ENCODE measurements at regions not wholly inside any gene's neighbourhood (a gene's known extent, or its start where the extent isn't known, plus 50 kb on each side); places are given as distances from the start of the nearest gene placed in this dataset.

DNA sequence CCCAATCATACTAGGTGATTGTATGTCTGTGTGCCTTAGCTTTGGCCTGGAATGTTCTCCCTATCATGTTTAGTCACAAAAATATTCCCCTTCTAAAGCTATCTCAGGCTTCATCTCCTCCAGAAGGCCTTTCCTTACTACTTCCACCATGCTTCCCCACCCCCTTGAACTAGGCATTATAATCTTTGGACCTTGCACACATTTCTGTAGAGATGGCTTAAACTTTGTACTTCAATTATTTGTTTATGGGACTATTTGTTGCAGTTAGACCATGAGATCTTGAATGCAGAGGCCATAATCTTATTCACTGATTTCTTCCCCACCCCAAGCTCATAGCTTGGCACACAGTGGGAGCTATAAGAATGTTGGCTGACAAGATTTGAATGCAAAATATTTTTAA, 262.0 kb upstream of the EDA2R start:
- intact Hi-C loops (cut with DNase I), result no loop called here
- no peaks in the 10 kb centered on the region for H3K9me3 ChIP-seq
- H3K27ac ChIP-seq, result no peak overlapping the region
- H3K27me3 ChIP-seq, result no peaks in the 10 kb centered on the region
- TF ChIP-seq CTCF (IDR thresholded peaks at IDR 0.05) (no peak), POLR2A (IDR thresholded peaks at IDR 0.05) (no peak)
- H3K4me3 ChIP-seq, result no peak overlapping the region
- no peak for ATAC-seq
- no peak for DNase-seq
- H3K4me1 ChIP-seq, result no peaks in the 10 kb centered on the region
- H3K36me3 ChIP-seq (replicated peaks in 1 of 2; ENCODE audit: insufficient read depth in 1 of 2, low read depth in 2 of 2), result no peaks in the 10 kb centered on the region

DNA sequence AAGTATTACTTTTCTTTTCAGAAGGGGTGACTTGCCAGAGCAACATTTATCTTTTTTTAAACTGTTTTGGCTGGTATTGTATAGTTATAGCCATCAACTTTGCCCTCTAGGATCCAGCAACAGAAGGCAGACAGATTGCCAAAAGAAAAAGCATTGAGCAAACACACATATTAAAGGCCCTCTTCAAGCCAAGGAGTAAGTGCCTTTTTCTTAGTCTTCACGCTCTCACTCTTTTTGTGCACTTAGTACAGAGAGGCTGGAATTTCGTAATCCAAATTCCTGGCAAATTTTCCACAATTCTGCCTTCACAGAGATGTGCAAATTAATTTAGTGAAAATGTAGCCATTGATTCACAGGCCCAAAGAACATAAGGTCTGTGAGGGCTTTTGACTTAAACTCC, 253.1 kb upstream of the EDA2R start:
- DNase-seq, result no peak
- Histone ChIP-seq H3K36me3 (replicated peaks in 1 of 2; ENCODE audit: insufficient read depth in 1 of 2, low read depth in 2 of 2) (no peaks in the 10 kb centered on the region), H3K27me3 (no peaks in the 10 kb centered on the region), H3K9me3 (no peaks in the 10 kb centered on the region), H3K27ac (no peak overlapping the region), H3K4me3 (no peak overlapping the region), H3K4me1 (no peaks in the 10 kb centered on the region)
- TF ChIP-seq CTCF (IDR thresholded peaks at IDR 0.05) (no peak), POLR2A (IDR thresholded peaks at IDR 0.05) (no peak)
- WGBS, 2 donors, result 53 to 57% methylated on average over 2 of the region's 2 CpGs
- ATAC-seq, result no peak
- intact Hi-C loops (cut with DNase I), result no loop called here

DNA sequence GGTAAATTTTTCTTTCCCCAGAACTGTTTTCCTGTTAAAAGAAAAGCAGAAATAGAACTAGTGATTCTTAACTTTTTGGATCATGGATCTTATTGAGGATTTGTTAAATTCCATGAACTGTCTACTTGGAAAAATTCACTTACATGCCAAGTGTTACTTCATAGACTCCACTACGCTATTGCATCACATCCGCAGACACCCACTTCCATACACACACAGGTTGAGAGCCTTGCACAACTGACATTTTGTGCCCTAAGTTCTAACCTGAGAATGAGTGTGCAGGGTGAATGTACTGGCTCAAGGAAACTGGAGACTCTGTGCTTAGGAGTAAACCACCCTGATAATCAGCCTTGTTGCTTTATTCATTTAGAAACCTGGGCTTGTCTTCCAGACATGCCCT, 250.5 kb upstream of the EDA2R start:
- DNase-seq, result no peak
- H3K36me3 ChIP-seq (replicated peaks in 1 of 2; ENCODE audit: insufficient read depth in 1 of 2, low read depth in 2 of 2), result no peaks in the 10 kb centered on the region

DNA sequence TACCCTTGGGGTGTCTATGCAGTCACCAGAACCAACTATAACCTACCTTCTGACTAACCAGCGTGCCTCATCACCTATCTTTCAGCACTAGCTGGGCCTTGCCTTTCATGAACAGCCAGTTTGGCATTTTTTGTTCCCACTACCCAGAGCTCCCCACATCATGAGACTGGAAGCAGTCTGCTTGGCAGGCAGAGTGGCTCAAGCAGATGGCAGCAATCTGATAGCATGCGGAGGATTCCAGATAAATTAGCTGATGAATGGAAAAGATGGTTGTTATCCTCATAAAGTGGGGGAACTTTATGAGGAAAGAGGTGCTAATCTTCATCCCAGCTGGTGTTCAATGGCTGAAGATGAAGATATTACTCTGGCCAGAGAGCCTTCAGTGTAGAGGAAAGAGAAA, 243.2 kb upstream of the EDA2R start:
- Histone ChIP-seq H3K4me3 (no peak overlapping the region), H3K27ac (no peak overlapping the region), H3K9me3 (no peaks in the 10 kb centered on the region), H3K36me3 (replicated peaks in 1 of 2; ENCODE audit: insufficient read depth in 1 of 2, low read depth in 2 of 2) (no peaks in the 10 kb centered on the region), H3K4me1 (no peaks in the 10 kb centered on the region), H3K27me3 (no peaks in the 10 kb centered on the region)
- WGBS, 2 donors, result 79% methylated on average over 2 of the region's 2 CpGs
- no peak for TF ChIP-seq POLR2A (IDR thresholded peaks at IDR 0.05)
- no peak for TF ChIP-seq CTCF (IDR thresholded peaks at IDR 0.05)
- intact Hi-C loops (cut with DNase I), result no loop called here
- ATAC-seq (no peak), DNase-seq (no peak)

More for the DNA sequence above, 250.5 kb upstream of the EDA2R start:
- intact Hi-C loops (cut with DNase I), result no loop called here
- Histone ChIP-seq H3K9me3 (no peaks in the 10 kb centered on the region), H3K27me3 (no peaks in the 10 kb centered on the region), H3K4me1 (no peaks in the 10 kb centered on the region), H3K27ac (no peak overlapping the region), H3K4me3 (no peak overlapping the region)
- no peak for ATAC-seq
- TF ChIP-seq POLR2A (IDR thresholded peaks at IDR 0.05) (no peak), CTCF (IDR thresholded peaks at IDR 0.05) (no peak)
- 92 to 100% methylated on average over 2 of the region's 2 CpGs for WGBS, 2 donors

DNA sequence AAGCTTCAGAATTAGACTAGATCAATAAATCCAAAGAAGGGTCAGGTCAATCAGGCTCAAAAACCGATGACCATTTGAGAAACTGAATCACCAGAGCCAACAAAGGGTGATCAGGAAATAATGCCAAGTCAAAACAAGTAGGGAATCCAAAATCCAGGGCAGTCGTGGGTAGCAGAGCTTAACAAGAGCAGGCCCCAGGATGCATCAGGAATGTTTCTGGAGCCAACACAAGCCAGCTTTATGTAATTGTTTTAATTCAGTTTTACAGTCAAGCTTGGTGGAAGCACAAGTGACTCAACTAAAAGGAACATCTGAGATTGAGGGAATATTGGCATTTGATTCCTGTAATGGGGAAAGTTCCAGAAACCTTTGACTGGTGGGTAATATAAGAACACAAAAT, 237.9 kb upstream of the EDA2R start:
- ATAC-seq, result no peak
- intact Hi-C loops (cut with DNase I), result no loop called here
- TF ChIP-seq POLR2A (IDR thresholded peaks at IDR 0.05) (no peak), CTCF (IDR thresholded peaks at IDR 0.05) (no peak)
- H3K27me3 ChIP-seq, result no peaks in the 10 kb centered on the region
- H3K9me3 ChIP-seq, result no peaks in the 10 kb centered on the region
- H3K4me1 ChIP-seq, result no peaks in the 10 kb centered on the region
- no peaks in the 10 kb centered on the region for H3K36me3 ChIP-seq (replicated peaks in 1 of 2; ENCODE audit: insufficient read depth in 1 of 2, low read depth in 2 of 2)
- no peak overlapping the region for H3K4me3 ChIP-seq
- no peak for DNase-seq
- no peak overlapping the region for H3K27ac ChIP-seq
- WGBS, 2 donors, result 33 to 47% methylated on average over 2 of the region's 2 CpGs

Data from body of pancreas (tissue), 4 donors.